HG03571 (cell line): ENCODE measurements at regions not wholly inside any gene's neighbourhood (a gene's known extent, or its start where the extent isn't known, plus 50 kb on each side); places are given as distances from the start of the nearest gene placed in this dataset.

ENCODE experiments used
- ATAC-seq: cut with Tn5 transposase; IDR thresholded peaks from one replicate; pipeline ENCODE4 v1.9.1; 2021; ENCODE audit not compliant: unreplicated experiment

GRCh38 chr4:59979061-59979460 is 1221.1 kb upstream of the ADGRL3 start:
- ATAC-seq, result no peak

- no peak for ATAC-seq
Observed at GRCh38 chr4:59983852-59984251, 1216.3 kb upstream of the ADGRL3 start.

DNA sequence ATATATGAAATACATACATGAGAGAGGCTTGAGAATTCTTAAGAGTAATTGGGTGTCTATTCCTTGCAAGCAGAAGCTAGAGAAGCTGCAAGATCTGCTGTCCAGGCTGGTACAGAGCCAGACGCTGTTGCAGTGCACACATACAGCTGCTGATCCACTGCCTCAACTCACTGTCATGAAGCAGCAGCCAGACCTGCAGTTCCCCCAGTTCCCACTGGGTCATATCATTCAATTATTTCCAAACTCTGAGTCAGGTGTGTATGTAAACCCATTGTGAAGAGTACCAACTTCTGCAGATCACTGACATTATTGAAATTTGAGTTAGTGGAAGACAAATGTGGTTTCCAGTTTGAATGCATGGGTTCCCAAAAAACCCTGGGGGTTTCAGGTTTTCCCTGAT is 1212.8 kb upstream of the ADGRL3 start:
- no peak for ATAC-seq

GRCh38 chr4:59994118-59994517 is 1206.0 kb upstream of the ADGRL3 start:
- ATAC-seq, result no peak

DNA sequence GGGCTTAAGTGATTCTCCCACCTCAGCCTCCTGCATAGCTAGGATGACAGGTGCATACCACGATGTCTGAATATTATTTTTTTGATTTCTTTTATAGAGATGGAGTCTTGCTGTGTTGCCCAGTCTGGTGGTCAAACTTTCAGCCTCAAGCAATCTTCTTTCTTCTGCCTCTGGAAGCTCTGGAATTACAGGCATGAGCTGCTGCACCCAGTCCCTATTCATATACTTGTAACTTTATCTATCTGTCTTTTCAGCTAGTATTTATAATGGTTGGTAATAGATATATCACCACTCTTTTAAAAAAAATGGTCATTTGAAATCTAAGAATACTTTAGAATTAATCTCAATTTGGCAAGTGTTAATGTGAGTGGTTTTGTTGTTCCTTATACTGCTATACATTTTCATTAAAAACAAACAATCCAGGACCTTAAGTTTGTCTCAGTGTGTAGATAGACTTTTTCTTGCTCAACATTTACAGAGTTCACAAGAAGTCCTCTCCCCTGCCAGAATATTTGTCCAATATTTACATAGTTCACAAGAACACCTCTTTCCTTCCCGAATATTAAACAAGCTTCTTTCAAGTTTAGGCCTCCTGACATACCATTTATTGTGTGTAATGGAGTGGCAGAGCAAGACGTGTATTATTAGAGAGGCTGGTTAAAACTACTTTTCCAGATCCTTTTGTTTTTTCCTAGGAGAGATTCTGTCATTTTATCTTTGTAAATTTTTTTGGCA is 1197.4 kb upstream of the ADGRL3 start:
- ATAC-seq, result no peak

- no peak for ATAC-seq
Observed at GRCh38 chr4:60013464-60014184, 1186.5 kb upstream of the ADGRL3 start.

DNA sequence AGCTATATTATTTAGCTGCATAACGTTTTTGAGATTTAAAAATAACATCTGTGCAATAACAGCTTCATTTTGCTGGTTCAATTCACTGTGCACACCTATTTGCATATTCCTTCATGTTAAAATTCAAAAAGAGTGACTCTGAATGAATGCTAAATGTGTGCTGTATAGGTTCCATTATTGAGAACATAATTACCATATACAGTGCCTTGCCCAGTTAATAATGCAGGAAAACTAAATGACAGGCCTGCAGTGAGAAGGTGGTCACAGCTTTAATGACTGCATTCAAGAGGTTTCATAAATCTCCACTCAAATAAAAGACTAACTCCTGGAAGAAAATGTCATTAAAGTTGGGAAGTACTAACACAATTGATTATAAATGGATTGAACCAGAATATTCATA is 1183.2 kb upstream of the ADGRL3 start:
- ATAC-seq, result no peak

DNA sequence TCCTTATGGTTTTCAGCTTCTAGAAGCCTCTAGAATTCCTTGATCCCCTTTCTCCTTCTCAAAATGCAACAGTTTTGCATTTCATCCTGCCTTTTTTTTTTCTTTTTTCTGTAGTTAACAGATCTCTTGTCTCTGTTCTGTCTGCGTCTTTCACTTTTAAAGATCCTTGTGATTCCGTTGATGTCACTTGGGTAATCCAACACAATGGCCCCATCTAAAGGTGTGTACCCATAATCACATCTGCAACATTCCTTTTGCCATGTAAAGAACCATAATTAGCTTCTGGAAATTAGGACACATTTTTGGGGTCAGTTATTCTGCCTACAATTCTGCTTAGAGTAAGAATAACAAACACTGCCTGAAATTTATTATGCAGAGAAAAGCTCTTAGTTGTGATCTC is 1180.9 kb upstream of the ADGRL3 start:
- no peak for ATAC-seq

DNA sequence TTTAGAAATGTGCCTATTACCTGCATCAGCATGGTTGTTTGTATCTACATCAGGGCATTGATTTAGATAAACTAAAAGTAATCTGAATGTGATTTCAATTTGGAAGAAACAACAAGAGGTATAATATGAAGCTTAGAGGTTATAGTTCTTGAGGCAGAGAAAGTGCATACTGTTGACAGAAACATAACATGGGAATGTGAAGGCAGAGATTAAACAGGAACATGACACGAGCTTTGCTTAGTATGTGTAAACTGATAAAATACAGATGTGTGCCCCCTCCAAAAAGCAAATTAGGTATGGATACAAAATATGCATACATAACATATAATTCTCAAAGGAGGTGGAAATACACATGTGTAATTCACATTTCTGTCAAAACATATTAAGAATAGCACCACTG is 1180.2 kb upstream of the ADGRL3 start:
- no peak for ATAC-seq

GRCh38 chr4:60020389-60020788 is 1179.7 kb upstream of the ADGRL3 start:
- no peak for ATAC-seq

- no peak for ATAC-seq
Observed at GRCh38 chr4:60033826-60034225, 1166.3 kb upstream of the ADGRL3 start.

GRCh38 chr4:60034361-60034760 is 1165.8 kb upstream of the ADGRL3 start:
- no peak for ATAC-seq

DNA sequence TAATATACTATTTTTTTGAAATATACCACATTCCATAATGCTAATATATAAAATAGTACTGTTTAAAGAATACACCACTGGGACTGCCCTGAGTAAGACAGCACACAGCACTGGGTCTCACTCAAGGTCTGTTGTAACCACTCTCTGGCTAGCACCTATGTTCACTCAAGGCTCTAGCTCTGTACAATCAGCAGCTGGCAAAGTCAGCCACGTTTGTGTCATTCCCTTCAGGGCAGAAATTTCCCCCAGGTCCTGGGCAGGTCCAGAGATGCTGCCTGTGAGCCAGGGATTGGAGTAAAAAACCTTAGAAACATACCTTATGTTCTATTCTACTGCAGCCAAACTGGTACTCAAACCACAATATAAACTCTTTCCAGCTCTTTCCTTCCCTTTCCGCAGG is 1160.2 kb upstream of the ADGRL3 start:
- no peak for ATAC-seq

DNA sequence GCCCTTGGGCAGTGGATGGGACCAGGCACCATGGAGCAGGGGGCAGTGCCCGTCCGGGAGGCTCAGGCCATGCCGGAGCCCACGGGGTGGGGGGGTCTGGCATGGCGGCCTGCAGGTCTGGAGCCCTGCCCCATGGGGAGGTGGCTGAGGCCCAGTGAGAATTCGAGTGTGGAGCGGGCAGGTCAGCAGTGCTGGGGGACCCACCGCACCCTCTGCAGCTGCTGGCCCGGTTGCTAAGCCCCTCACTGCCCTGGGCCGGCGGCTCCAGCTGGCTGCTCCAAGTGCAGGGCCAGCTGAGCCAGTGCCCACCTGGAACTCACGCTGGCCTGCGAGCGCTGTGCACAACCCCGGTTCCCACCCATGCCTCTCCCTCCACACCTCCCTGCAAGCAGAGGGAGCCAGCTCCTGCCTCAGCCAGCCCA is 1157.9 kb upstream of the ADGRL3 start:
- no peak for ATAC-seq

DNA sequence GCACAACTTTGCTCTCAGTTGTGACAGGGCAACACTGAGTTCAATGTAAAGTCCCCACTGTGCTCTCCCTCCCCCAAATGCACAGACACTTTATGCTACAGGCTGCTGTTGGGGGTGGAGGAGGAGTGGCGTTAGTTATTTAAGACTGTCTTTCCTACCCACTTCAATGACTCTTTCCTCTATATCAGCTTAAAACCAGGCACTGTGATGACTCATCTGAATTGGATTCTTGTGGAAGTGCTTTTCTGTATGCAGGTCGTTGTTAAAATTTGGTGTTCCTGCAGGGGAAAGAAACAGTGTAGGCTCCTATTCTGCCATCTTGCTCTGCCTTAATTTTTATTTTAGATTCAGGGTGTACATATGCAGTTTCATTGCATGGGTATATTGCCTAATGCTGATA is 1157.2 kb upstream of the ADGRL3 start:
- no peak for ATAC-seq

- ATAC-seq, result no peak
Observed at GRCh38 chr4:60078984-60079383, 1121.1 kb upstream of the ADGRL3 start.

GRCh38 chr4:60081839-60082238 is 1118.3 kb upstream of the ADGRL3 start:
- no peak for ATAC-seq

DNA sequence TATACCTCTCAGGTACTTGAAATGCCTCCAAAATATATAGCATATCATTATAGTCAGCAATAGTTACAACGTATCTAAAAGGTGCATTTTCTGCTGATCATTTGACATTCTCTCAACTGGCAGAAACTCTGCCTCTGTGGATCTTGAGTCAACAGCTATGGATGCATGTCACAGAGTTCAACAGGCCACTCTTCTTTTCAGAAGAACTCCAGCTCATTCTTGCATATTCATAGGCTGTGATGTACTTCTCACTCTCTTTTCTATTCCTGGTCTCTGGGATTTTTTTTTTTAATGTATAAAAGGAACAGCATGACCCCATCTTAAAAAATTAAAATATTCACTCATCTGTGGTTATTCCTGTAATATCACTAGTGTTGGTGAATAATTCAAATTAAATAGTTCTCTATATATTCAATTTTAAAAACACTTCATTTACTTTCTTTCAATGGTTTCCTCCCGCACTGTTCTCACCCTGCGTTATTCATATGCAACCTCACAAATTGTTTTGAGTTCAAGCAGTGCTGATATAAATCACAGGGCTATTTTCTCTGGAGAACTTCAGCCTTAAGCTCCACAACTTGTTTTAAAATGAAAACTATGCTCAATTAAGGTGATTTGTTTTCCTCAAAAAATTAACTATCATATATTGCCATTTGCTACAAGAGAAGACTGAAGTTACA is 1111.2 kb upstream of the ADGRL3 start:
- ATAC-seq, result no peak

DNA sequence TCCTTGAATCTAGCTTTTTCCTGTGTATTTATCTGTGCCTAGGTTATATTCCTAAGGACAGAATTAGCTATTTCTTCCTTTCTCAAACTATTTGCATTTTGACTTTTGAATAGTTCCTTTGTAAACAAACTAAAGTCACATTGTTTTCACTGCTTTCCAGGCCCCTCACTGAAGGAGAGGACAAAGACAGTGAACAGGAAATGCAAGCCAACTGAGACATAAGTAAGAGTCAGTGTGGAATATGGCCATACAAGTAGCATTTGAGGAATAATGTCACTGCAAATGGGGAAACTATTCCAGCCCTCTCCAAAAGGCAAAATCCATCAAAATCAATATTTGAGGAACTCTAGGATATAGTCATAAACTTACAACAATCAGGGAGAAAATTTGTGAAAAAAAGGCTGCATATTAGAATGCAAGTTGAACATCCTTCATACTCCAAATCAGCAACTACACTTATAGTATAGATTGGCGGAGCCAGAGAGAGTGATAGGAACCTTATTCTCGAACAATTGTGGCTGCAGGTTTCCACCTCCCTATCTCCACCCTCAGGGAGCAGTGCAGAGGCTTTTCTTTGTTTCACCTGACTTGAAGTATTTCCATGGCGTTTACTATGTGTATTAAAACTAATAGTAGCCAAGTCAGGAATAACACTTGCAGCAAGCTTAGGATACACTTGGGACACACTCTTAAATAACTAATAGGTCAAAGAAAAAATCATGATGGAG is 1110.4 kb upstream of the ADGRL3 start:
- ATAC-seq, result no peak

DNA sequence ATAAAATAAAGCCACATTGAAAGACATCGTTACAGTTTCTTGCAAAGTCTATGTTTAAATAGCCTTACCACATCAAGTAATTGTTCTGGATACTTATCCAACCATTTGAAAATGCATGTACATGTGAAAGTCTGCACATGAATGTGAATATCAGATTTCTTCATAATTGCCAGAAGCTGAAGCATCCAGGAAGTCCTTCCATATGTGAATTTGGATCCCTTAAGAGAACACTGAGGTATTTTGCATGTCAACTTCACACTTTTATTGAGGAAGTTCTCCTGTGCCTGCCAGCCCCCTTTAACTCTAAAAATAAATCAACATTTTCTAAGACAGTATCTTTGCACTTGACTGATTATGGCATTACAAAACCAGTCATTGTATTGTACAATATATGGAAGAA is 1103.5 kb upstream of the ADGRL3 start:
- ATAC-seq, result no peak

DNA sequence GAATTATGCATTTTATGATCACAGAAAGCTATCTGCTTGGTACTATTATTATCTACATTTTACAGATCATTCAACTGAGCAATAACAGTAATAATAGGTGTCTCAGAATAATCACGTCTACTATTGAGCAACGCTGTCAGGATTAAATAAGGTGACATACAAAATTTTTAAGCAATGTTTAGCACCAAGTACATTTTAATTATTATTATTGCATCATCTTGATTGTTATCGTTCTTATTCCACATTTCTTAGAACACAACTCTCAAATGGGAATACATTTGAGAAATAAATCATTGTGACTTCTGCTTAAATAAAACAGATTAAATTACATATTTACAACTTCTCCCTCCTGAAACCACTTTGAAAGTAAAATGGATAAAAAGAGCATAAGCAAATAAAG is 1083.5 kb upstream of the ADGRL3 start:
- ATAC-seq, result no peak
